ENCODE measurements at regions not wholly inside any gene's neighbourhood (a gene's known extent, or its start where the extent isn't known, plus 50 kb on each side); places are given as distances from the start of the nearest gene placed in this dataset.
"Not testable (repeated sequence)": the region's sequence is repeated elsewhere in the genome, so short reads cannot be mapped to it uniquely, and the experiment has no call there.

GRCh38 chr15:77907824-77908751, 169.4 kb downstream of the TBC1D2B start:
- Histone ChIP-seq H3K27ac (ENCODE audit: insufficient read depth, low read length, poor library complexity, severe bottlenecking) (no peak overlapping the region), H3K4me3 (ENCODE audit: low read depth, low read length) (no peak overlapping the region), H3K9me3 (ENCODE audit: control insufficient read depth in 2 of 2, low read length in 2 of 2) (no peaks in the 10 kb centered on the region), H3K36me3 (ENCODE audit: control insufficient read depth, insufficient read depth, low read length) (no peaks in the 10 kb centered on the region), H3K27me3 (ENCODE audit: control insufficient read depth, insufficient read depth, low read length) (peaks cover under 1% of the 10 kb centered on the region), H3K4me1 (ENCODE audit: control insufficient read depth, insufficient read depth, low read length, poor library complexity, severe bottlenecking) (no peaks in the 10 kb centered on the region)
- Mint-ChIP-seq H3K27ac (peak overlapping the region in 1 of 3 donors; percentile 56), H3K9me3 (peaks cover 0 to 1% (median 0%) of the 10 kb centered on the region in 7 donors), H3K4me3 (no peak overlapping the region), H3K27me3 (peaks cover 12% of the 10 kb centered on the region), H3K4me1 (peaks cover 0 to 3% (median 0%) of the 10 kb centered on the region in 4 donors), H3K36me3 (no peaks in the 10 kb centered on the region)
- DNase-seq, result peak in 2 of 3 donors; percentile 17 to 46
- peak; percentile 32 to 33 for ATAC-seq (ENCODE audit: low read depth in 2 of 2)

- not testable (repeated sequence) for H3K27me3 ChIP-seq (ENCODE audit: control insufficient read depth, insufficient read depth, low read length); H3K9me3 Mint-ChIP-seq; DNase-seq; H3K9me3 ChIP-seq (ENCODE audit: control insufficient read depth in 2 of 2, low read length in 2 of 2); H3K4me1 Mint-ChIP-seq; H3K4me3 Mint-ChIP-seq; H3K27ac Mint-ChIP-seq; ATAC-seq (ENCODE audit: low read depth in 2 of 2); H3K4me3 ChIP-seq (ENCODE audit: low read depth, low read length); H3K27me3 Mint-ChIP-seq; H3K27ac ChIP-seq (ENCODE audit: insufficient read depth, low read length, poor library complexity, severe bottlenecking); H3K36me3 Mint-ChIP-seq; H3K4me1 ChIP-seq (ENCODE audit: control insufficient read depth, insufficient read depth, low read length, poor library complexity, severe bottlenecking); H3K36me3 ChIP-seq (ENCODE audit: control insufficient read depth, insufficient read depth, low read length)
These were observed 171.2 kb downstream of the TBC1D2B start for GRCh38 chr15:77906062-77906990.

- Histone ChIP-seq H3K27ac (ENCODE audit: insufficient read depth, low read length, poor library complexity, severe bottlenecking) (no peak overlapping the region), H3K4me3 (ENCODE audit: low read depth, low read length) (no peak overlapping the region), H3K4me1 (ENCODE audit: control insufficient read depth, insufficient read depth, low read length, poor library complexity, severe bottlenecking) (no peaks in the 10 kb centered on the region), H3K36me3 (ENCODE audit: control insufficient read depth, insufficient read depth, low read length) (no peaks in the 10 kb centered on the region), H3K27me3 (ENCODE audit: control insufficient read depth, insufficient read depth, low read length) (no peaks in the 10 kb centered on the region), H3K9me3 (ENCODE audit: control insufficient read depth in 2 of 2, low read length in 2 of 2) (no peaks in the 10 kb centered on the region)
- Mint-ChIP-seq H3K9me3 (peaks cover 0 to 1% (median 0%) of the 10 kb centered on the region in 7 donors), H3K36me3 (no peaks in the 10 kb centered on the region), H3K4me3 (no peak overlapping the region), H3K27ac (no peak overlapping the region), H3K4me1 (no peaks in the 10 kb centered on the region), H3K27me3 (peaks cover 2% of the 10 kb centered on the region)
- ATAC-seq (ENCODE audit: low read depth in 2 of 2) (no peak), DNase-seq (no peak)
These were observed 172.1 kb downstream of the TBC1D2B start for GRCh38 chr15:77905301-77905920.

GRCh38 chr15:77904901-77905300, 172.6 kb downstream of the TBC1D2B start:
- H3K9me3 ChIP-seq (ENCODE audit: control insufficient read depth in 2 of 2, low read length in 2 of 2), result no peaks in the 10 kb centered on the region
- Mint-ChIP-seq H3K4me1 (no peaks in the 10 kb centered on the region), H3K27ac (no peak overlapping the region), H3K9me3 (peaks cover 0 to 1% (median 0%) of the 10 kb centered on the region in 7 donors), H3K36me3 (no peaks in the 10 kb centered on the region), H3K4me3 (no peak overlapping the region), H3K27me3 (no peaks in the 10 kb centered on the region)
- H3K36me3 ChIP-seq (ENCODE audit: control insufficient read depth, insufficient read depth, low read length), result no peaks in the 10 kb centered on the region
- no peak for ATAC-seq (ENCODE audit: low read depth in 2 of 2)
- no peak for DNase-seq
- H3K27ac ChIP-seq (ENCODE audit: insufficient read depth, low read length, poor library complexity, severe bottlenecking), result no peak overlapping the region
- H3K4me3 ChIP-seq (ENCODE audit: low read depth, low read length), result no peak overlapping the region
- no peaks in the 10 kb centered on the region for H3K27me3 ChIP-seq (ENCODE audit: control insufficient read depth, insufficient read depth, low read length)
- no peaks in the 10 kb centered on the region for H3K4me1 ChIP-seq (ENCODE audit: control insufficient read depth, insufficient read depth, low read length, poor library complexity, severe bottlenecking)

GRCh38 chr15:77904436-77904821, 173.1 kb downstream of the TBC1D2B start:
- Mint-ChIP-seq H3K9me3 (peaks cover 0 to 1% (median 0%) of the 10 kb centered on the region in 7 donors), H3K36me3 (no peaks in the 10 kb centered on the region), H3K4me1 (no peaks in the 10 kb centered on the region), H3K27ac (no peak overlapping the region), H3K4me3 (no peak overlapping the region), H3K27me3 (no peaks in the 10 kb centered on the region)
- Histone ChIP-seq H3K4me1 (ENCODE audit: control insufficient read depth, insufficient read depth, low read length, poor library complexity, severe bottlenecking) (no peaks in the 10 kb centered on the region), H3K9me3 (ENCODE audit: control insufficient read depth in 2 of 2, low read length in 2 of 2) (no peaks in the 10 kb centered on the region), H3K27me3 (ENCODE audit: control insufficient read depth, insufficient read depth, low read length) (no peaks in the 10 kb centered on the region), H3K27ac (ENCODE audit: insufficient read depth, low read length, poor library complexity, severe bottlenecking) (no peak overlapping the region), H3K4me3 (ENCODE audit: low read depth, low read length) (no peak overlapping the region), H3K36me3 (ENCODE audit: control insufficient read depth, insufficient read depth, low read length) (no peaks in the 10 kb centered on the region)
- DNase-seq (no peak), ATAC-seq (ENCODE audit: low read depth in 2 of 2) (no peak)

- not testable (repeated sequence) for H3K27me3 Mint-ChIP-seq; H3K9me3 ChIP-seq (ENCODE audit: control insufficient read depth in 2 of 2, low read length in 2 of 2); H3K27me3 ChIP-seq (ENCODE audit: control insufficient read depth, insufficient read depth, low read length); H3K4me1 ChIP-seq (ENCODE audit: control insufficient read depth, insufficient read depth, low read length, poor library complexity, severe bottlenecking); H3K36me3 ChIP-seq (ENCODE audit: control insufficient read depth, insufficient read depth, low read length); H3K4me3 ChIP-seq (ENCODE audit: low read depth, low read length); H3K4me1 Mint-ChIP-seq; H3K4me3 Mint-ChIP-seq; H3K27ac ChIP-seq (ENCODE audit: insufficient read depth, low read length, poor library complexity, severe bottlenecking); DNase-seq; ATAC-seq (ENCODE audit: low read depth in 2 of 2); H3K9me3 Mint-ChIP-seq; H3K27ac Mint-ChIP-seq; H3K36me3 Mint-ChIP-seq
These were observed 173.6 kb downstream of the TBC1D2B start for GRCh38 chr15:77903761-77904435.
